H7 (cell line): ENCODE measurements at regions not wholly inside any gene's neighbourhood (a gene's known extent, or its start where the extent isn't known, plus 50 kb on each side); places are given as distances from the start of the nearest gene placed in this dataset.
"Not testable (repeated sequence)": the region's sequence is repeated elsewhere in the genome, so short reads cannot be mapped to it uniquely, and the experiment has no call there.

Source experiments
- DNase-seq: peaks from one replicate; pipeline ENCODE4 v3.0.0; 2012
- H3K27me3 ChIP-seq: 2 replicates; pipeline ENCODE4 v1.6.0; 2011; ENCODE audit warnings: mild to moderate bottlenecking, low read length; ENCODE audit not compliant: control insufficient read depth, insufficient read depth
- H3K36me3 ChIP-seq: replicated peaks from 2 replicates; pipeline ENCODE4 v1.5.1; 2011; ENCODE audit warnings: low read length; ENCODE audit not compliant: control insufficient read depth, insufficient read depth
- H3K4me3 ChIP-seq: 2 replicates; pipeline ENCODE4 v1.5.1; 2011; ENCODE audit warnings: low read depth, mild to moderate bottlenecking, control low read depth, low read length, moderate library complexity; ENCODE audit not compliant: insufficient read depth

- Histone ChIP-seq H3K27me3 (no peaks in the 10 kb centered on the region), H3K36me3 (no peaks in the 10 kb centered on the region), H3K4me3 (no peak overlapping the region)
- no peak for DNase-seq
Measured at GRCh38 chr7:110522061-110522760, 568.7 kb upstream of the LRRN3 start.

- Histone ChIP-seq H3K4me3 (no peak overlapping the region), H3K27me3 (no peaks in the 10 kb centered on the region), H3K36me3 (no peaks in the 10 kb centered on the region)
- DNase-seq, result no peak
Measured at GRCh38 chr7:110522761-110523200, 568.1 kb upstream of the LRRN3 start.

- no peaks in the 10 kb centered on the region for H3K27me3 ChIP-seq
- no peak overlapping the region for H3K4me3 ChIP-seq
- H3K36me3 ChIP-seq, result no peaks in the 10 kb centered on the region
- no peak for DNase-seq
Measured at GRCh38 chr7:110529175-110529574, 561.8 kb upstream of the LRRN3 start.

GRCh38 chr7:110531186-110531585 is 559.7 kb upstream of the LRRN3 start:
- Histone ChIP-seq H3K4me3 (no peak overlapping the region), H3K36me3 (no peaks in the 10 kb centered on the region), H3K27me3 (no peaks in the 10 kb centered on the region)
- DNase-seq, result no peak

GRCh38 chr7:110534241-110534931 is 556.5 kb upstream of the LRRN3 start:
- Histone ChIP-seq H3K4me3 (no peak overlapping the region), H3K36me3 (no peaks in the 10 kb centered on the region), H3K27me3 (no peaks in the 10 kb centered on the region)
- no peak for DNase-seq

- Histone ChIP-seq H3K27me3 (no peaks in the 10 kb centered on the region), H3K36me3 (no peaks in the 10 kb centered on the region), H3K4me3 (no peak overlapping the region)
- DNase-seq, result no peak
Measured at GRCh38 chr7:110539216-110539615, 551.7 kb upstream of the LRRN3 start.

GRCh38 chr7:110541962-110542361 is 549.0 kb upstream of the LRRN3 start:
- Histone ChIP-seq H3K36me3 (no peaks in the 10 kb centered on the region), H3K4me3 (no peak overlapping the region), H3K27me3 (no peaks in the 10 kb centered on the region)
- no peak for DNase-seq

GRCh38 chr7:110544194-110544593 is 546.7 kb upstream of the LRRN3 start:
- no peak for DNase-seq
- H3K36me3 ChIP-seq, result no peaks in the 10 kb centered on the region

GRCh38 chr7:110548372-110548771 is 542.6 kb upstream of the LRRN3 start:
- Histone ChIP-seq H3K36me3 (no peaks in the 10 kb centered on the region), H3K27me3 (no peaks in the 10 kb centered on the region), H3K4me3 (no peak overlapping the region)

More at GRCh38 chr7:110544194-110544593, 546.7 kb upstream of the LRRN3 start:
- Histone ChIP-seq H3K27me3 (no peaks in the 10 kb centered on the region), H3K4me3 (no peak overlapping the region)

GRCh38 chr7:110557136-110557535 is 533.8 kb upstream of the LRRN3 start:
- no peaks in the 10 kb centered on the region for H3K27me3 ChIP-seq
- H3K4me3 ChIP-seq, result no peak overlapping the region
- DNase-seq, result no peak
- H3K36me3 ChIP-seq, result no peaks in the 10 kb centered on the region

More at GRCh38 chr7:110548372-110548771, 542.6 kb upstream of the LRRN3 start:
- no peak for DNase-seq

- not testable (repeated sequence) for H3K36me3 ChIP-seq, H3K4me3 ChIP-seq, DNase-seq, H3K27me3 ChIP-seq
Measured at GRCh38 chr7:110563286-110563685, 527.6 kb upstream of the LRRN3 start.

GRCh38 chr7:110564246-110564645 is 526.7 kb upstream of the LRRN3 start:
- no peak for DNase-seq
- Histone ChIP-seq H3K36me3 (no peaks in the 10 kb centered on the region), H3K27me3 (no peaks in the 10 kb centered on the region), H3K4me3 (no peak overlapping the region)

GRCh38 chr7:110568388-110568787 is 522.5 kb upstream of the LRRN3 start:
- Histone ChIP-seq H3K36me3 (no peaks in the 10 kb centered on the region), H3K4me3 (no peak overlapping the region), H3K27me3 (no peaks in the 10 kb centered on the region)
- no peak for DNase-seq

- H3K36me3 ChIP-seq, result no peaks in the 10 kb centered on the region
- H3K27me3 ChIP-seq, result no peaks in the 10 kb centered on the region
- DNase-seq, result no peak
- H3K4me3 ChIP-seq, result no peak overlapping the region
Measured at GRCh38 chr7:110568932-110569331, 522.0 kb upstream of the LRRN3 start.

- Histone ChIP-seq H3K27me3 (no peaks in the 10 kb centered on the region), H3K36me3 (no peaks in the 10 kb centered on the region)
Measured at GRCh38 chr7:110569486-110570205, 521.3 kb upstream of the LRRN3 start.

More at GRCh38 chr7:110569486-110570205, 521.3 kb upstream of the LRRN3 start:
- no peak for DNase-seq
- H3K4me3 ChIP-seq, result no peak overlapping the region
